Osteoblast (primary cell): ENCODE measurements at regions not wholly inside any gene's neighbourhood (a gene's known extent, or its start where the extent isn't known, plus 50 kb on each side); places are given as distances from the start of the nearest gene placed in this dataset.
"Not testable (repeated sequence)": the region's sequence is repeated elsewhere in the genome, so short reads cannot be mapped to it uniquely, and the experiment has no call there.

Experiments used
- DNase-seq: peaks from one replicate; pipeline ENCODE4 v3.0.0; 2011; ENCODE audit warnings: low spot score, mixed read lengths; ENCODE audit not compliant: insufficient read length; ENCODE audit errors: missing footprints
- H2AFZ ChIP-seq: 2 replicates; pipeline ENCODE4 v1.6.0; 2011; ENCODE audit warnings: mild to moderate bottlenecking, low read length
- H3K27ac ChIP-seq: 2 replicates; pipeline ENCODE4 v1.5.1; 2011; ENCODE audit warnings: mild to moderate bottlenecking, low read depth, low read length, moderate library complexity
- H3K27me3 ChIP-seq: 2 replicates; pipeline ENCODE4 v1.6.0; 2012; ENCODE audit warnings: mild to moderate bottlenecking, control low read depth, inconsistent platforms, low read length, moderate library complexity; ENCODE audit not compliant: insufficient read depth
- H3K36me3 ChIP-seq: 2 replicates; pipeline ENCODE4 v1.5.1; 2011; ENCODE audit warnings: mild to moderate bottlenecking, low read length, control low read depth, moderate library complexity; ENCODE audit not compliant: insufficient read depth
- H3K4me1 ChIP-seq: 2 replicates; pipeline ENCODE4 v1.5.1; 2011; ENCODE audit warnings: mild to moderate bottlenecking, low read length, control low read depth, moderate library complexity; ENCODE audit not compliant: insufficient read depth
- H3K4me2 ChIP-seq: 2 replicates; pipeline ENCODE4 v1.6.0; 2011; ENCODE audit warnings: mild to moderate bottlenecking, low read length; ENCODE audit not compliant: insufficient read depth
- H3K4me3 ChIP-seq: fragments of 200-600 bp; sonication (generic); 3 replicates; pipeline ENCODE4 v1.5.1; 2012; ENCODE audit warnings: mild to moderate bottlenecking, low read length, inconsistent platforms; ENCODE audit not compliant: insufficient read depth
- H3K79me2 ChIP-seq: 2 replicates; pipeline ENCODE4 v1.6.0; 2012; ENCODE audit warnings: mild to moderate bottlenecking, low read length, control low read depth, inconsistent platforms; ENCODE audit not compliant: insufficient read depth
- H3K9me3 ChIP-seq: 2 replicates; pipeline ENCODE4 v1.5.1; 2011; ENCODE audit warnings: low read depth, low read length, control low read depth
- H4K20me1 ChIP-seq: 2 replicates; pipeline ENCODE4 v1.6.0; 2012; ENCODE audit warnings: mild to moderate bottlenecking, low read length, control low read depth; ENCODE audit not compliant: insufficient read depth
- CTCF ChIP-seq: IDR thresholded peaks from 2 replicates; pipeline ENCODE4 v1.5.1; 2011; ENCODE audit warnings: mild to moderate bottlenecking, low read depth, low read length, moderate library complexity; ENCODE audit errors: extremely low read depth

GRCh38 chr6:168803874-168804273 lies 362.9 kb downstream of the SMOC2 start:
- H3K9me3 ChIP-seq = no peaks in the 10 kb centered on the region
- no peak overlapping the region for H3K27ac ChIP-seq
- H3K4me1 ChIP-seq = no peaks in the 10 kb centered on the region
- H3K4me3 ChIP-seq = no peak overlapping the region
- TF ChIP-seq CTCF = no peak
- no peaks in the 10 kb centered on the region for H3K27me3 ChIP-seq
- H3K79me2 ChIP-seq = no peaks in the 10 kb centered on the region
- H4K20me1 ChIP-seq = no peaks in the 10 kb centered on the region
- DNase-seq = no peak
- H3K4me2 ChIP-seq = no peak overlapping the region
- H3K36me3 ChIP-seq = no peaks in the 10 kb centered on the region
- no peak overlapping the region for H2AFZ ChIP-seq

GRCh38 chr6:168799067-168799466 lies 358.1 kb downstream of the SMOC2 start:
- Histone ChIP-seq H2AFZ (no peak overlapping the region), H3K4me3 (no peak overlapping the region), H3K79me2 (no peaks in the 10 kb centered on the region), H3K4me2 (no peak overlapping the region), H3K36me3 (no peaks in the 10 kb centered on the region), H3K27me3 (no peaks in the 10 kb centered on the region), H3K27ac (no peak overlapping the region), H3K9me3 (no peaks in the 10 kb centered on the region), H3K4me1 (no peaks in the 10 kb centered on the region), H4K20me1 (no peaks in the 10 kb centered on the region)
- no peak for DNase-seq
- TF ChIP-seq CTCF = no peak

DNA sequence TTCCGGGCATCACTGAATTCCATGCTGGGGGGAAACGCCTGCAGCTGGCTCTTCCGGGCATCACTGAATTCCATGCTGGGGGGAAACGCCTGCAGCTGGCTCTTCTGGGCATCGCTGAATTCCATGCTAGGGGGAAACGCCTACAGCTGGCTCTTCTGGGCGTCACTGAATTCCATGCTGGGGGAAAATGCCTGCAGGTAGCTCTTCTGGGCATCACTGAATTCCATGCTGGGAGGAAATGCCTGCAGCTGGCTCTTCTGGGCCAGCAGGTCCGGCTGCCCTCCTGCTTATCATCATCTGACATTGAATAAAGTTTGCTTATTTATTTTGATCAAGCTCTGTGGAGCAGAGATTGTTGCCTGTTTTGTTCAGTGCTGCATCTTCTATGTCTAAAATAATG lies 355.1 kb downstream of the SMOC2 start:
- H3K4me1 ChIP-seq = no peaks in the 10 kb centered on the region
- H3K27ac ChIP-seq = no peak overlapping the region
- no peaks in the 10 kb centered on the region for H3K79me2 ChIP-seq
- H2AFZ ChIP-seq = no peak overlapping the region
- H3K27me3 ChIP-seq = no peaks in the 10 kb centered on the region
- no peak for DNase-seq
- H3K9me3 ChIP-seq = no peaks in the 10 kb centered on the region
- TF ChIP-seq CTCF = no peak
- H3K4me3 ChIP-seq = no peak overlapping the region
- no peaks in the 10 kb centered on the region for H4K20me1 ChIP-seq
- no peaks in the 10 kb centered on the region for H3K36me3 ChIP-seq
- H3K4me2 ChIP-seq = no peak overlapping the region

GRCh38 chr6:168795611-168796010 lies 354.6 kb downstream of the SMOC2 start:
- H3K4me3 ChIP-seq, H3K4me2 ChIP-seq, H2AFZ ChIP-seq, H3K27ac ChIP-seq, H3K9me3 ChIP-seq, H3K36me3 ChIP-seq, H4K20me1 ChIP-seq, H3K4me1 ChIP-seq, H3K27me3 ChIP-seq, DNase-seq, H3K79me2 ChIP-seq: not testable (repeated sequence)

GRCh38 chr6:168794491-168794890 lies 353.5 kb downstream of the SMOC2 start:
- Histone ChIP-seq H3K27me3 (no peaks in the 10 kb centered on the region), H2AFZ (no peak overlapping the region), H3K4me3 (no peak overlapping the region), H4K20me1 (no peaks in the 10 kb centered on the region), H3K4me1 (no peaks in the 10 kb centered on the region), H3K9me3 (no peaks in the 10 kb centered on the region), H3K79me2 (no peaks in the 10 kb centered on the region), H3K36me3 (no peaks in the 10 kb centered on the region), H3K4me2 (no peak overlapping the region), H3K27ac (no peak overlapping the region)
- no peak for DNase-seq
- no peak for TF ChIP-seq CTCF
